Activated CD4-positive, alpha-beta T cell treated with anti-CD3 and anti-CD28 coated beads, Interleukin-2, Interleukin-4, amounts not matched to agents 100 ng/mL and 50 ng/mL, durations not matched to agents 16 hours and 8 hours (primary cell): ENCODE measurements at regions not wholly inside any gene's neighbourhood (a gene's known extent, or its start where the extent isn't known, plus 50 kb on each side); places are given as distances from the start of the nearest gene placed in this dataset.

Source experiments
- DNase-seq: peaks from one replicate; pipeline ENCODE4 v3.0.0-alpha.2; 2020; ENCODE audit warnings: low spot score

GRCh38 chr4:124227981-124228380, 484.6 kb downstream of the ANKRD50 start:
- DNase-seq, result no peak

DNA sequence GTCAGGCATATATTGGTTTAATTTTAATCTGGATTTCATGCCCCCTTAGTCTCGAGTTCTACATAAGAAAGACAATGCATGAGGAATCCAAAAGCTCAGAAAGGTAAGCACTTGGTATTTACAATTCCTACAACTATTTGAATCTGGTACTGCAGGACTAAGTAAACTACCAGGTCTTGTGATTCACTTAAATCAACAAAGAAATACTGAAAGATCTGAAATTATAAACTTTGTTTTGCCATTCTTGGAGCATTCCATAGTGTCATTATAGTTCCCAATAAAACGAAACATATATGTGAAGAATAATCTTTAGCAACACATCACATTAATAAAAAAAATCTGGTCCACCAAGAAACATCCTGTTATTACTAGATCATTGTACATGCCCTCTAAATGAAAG, 482.3 kb downstream of the ANKRD50 start:
- no peak for DNase-seq

GRCh38 chr4:124234771-124235170, 477.8 kb downstream of the ANKRD50 start:
- no peak for DNase-seq

DNA sequence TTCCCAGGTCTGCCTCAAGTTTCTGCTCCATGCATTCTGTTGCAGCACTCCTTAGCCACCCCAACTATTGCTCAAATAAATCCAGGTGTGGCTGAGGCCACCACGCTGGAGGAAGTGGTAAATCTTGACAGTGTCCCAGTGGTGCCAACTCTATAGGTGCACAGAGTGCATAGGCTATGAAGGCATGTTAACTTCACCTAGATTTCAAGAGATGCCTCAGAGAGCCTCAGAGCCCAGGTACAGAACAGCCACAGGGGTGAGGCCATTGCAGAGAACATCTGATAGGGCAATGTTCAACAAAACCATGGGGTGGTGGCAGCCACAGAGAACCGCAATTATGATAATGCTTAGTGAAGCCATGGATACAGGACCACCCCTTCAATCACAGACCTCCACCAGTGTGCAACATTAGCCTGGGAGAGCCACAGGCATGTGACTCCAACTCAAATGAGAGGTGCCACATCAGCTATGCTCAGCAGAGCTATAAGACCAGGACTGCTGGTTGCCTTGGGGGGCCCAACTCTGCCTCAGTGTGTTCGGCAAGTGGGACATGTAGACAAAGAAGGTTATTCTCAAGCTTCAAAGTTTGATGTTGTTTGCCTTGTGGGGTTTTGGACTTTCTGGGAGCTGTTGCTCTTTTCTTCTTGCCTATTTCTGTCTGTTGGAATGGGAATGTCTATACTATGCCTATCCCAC, 468.7 kb downstream of the ANKRD50 start:
- no peak for DNase-seq

- DNase-seq, result no peak
Measured at GRCh38 chr4:124253080-124253479, 459.5 kb downstream of the ANKRD50 start.

GRCh38 chr4:124262211-124263179, 450.0 kb downstream of the ANKRD50 start:
- DNase-seq, result peak; percentile 42

DNA sequence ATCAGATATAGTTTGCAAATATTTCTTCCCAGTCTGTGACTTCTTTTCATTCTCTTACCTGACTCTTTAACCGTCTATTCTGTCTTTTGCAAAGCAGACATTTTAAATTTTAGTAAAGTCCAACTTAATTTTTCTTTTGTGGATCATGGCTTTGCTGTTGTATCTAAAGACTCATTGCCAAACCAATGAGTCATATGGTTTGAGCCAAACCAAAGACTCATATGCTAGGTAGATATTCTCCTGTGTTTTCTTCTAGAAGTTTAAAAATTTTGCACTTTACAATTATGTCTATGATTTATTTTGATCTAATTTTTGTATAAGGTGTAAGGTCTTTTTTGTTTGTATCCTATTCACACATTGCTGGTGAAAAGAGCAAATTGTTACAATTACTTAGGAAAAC, 446.8 kb downstream of the ANKRD50 start:
- DNase-seq, result no peak

- no peak for DNase-seq
Measured at GRCh38 chr4:124266721-124267120, 445.8 kb downstream of the ANKRD50 start.

DNA sequence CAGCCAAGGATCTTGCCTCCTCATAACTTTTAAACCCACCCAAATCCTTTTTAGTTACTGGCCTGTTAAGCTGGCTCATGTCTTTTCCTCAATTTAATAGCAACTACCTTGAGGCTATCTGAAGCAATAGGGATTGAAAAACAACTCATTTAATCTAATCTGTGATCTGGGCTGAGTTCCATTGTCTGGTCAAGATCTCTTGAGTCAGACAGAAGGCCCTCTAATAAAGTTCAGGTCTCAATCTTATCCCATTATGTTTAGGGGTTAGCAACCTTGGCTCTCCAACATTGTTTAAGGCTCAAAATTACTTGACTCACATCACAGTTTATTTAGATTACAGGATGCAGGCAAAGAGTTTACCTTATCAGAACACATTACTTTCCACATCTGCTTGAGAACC, 436.1 kb downstream of the ANKRD50 start:
- no peak for DNase-seq

- DNase-seq, result no peak
Measured at GRCh38 chr4:124277691-124278090, 434.8 kb downstream of the ANKRD50 start.

DNA sequence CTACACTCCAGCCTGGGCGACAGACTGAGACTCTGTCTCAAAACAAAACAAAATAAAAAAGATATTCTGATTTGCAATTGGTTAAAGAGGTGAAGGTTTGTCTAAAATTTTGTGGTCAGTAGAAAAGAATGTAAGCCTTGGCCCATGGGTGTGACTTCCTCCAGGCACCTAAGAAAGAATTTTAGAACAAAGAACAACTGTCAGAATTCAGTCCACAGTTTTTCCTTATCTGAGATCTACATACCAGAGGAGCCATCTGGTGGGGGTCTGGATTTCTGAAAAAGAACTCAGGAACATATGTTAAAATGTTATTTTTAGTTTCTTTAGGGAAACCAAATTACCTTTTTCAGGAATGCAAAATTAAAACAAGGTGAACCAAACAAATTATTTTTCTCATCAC, 434.1 kb downstream of the ANKRD50 start:
- DNase-seq, result no peak

DNA sequence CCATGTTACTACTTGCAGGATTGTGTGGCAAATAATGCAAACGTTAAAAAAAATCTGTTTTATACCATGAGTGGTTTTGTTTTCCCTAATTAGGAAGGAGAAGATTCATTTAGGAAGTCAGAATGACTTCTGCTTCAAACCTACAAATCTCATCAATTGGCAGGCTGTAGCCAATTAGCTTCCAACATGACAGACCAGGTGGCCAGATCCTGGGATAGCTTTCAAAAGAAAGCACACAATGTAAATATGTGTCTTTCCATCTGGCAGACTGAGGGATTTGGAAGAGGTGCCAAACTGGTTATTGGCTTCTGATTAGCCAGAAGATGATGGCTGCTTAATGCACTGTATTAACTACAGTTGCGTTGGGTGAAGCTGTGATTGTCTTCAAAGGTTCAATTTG, 432.8 kb downstream of the ANKRD50 start:
- DNase-seq, result no peak

GRCh38 chr4:124282301-124282898, 430.1 kb downstream of the ANKRD50 start:
- DNase-seq, result no peak

- DNase-seq, result no peak
Measured at GRCh38 chr4:124288706-124289486, 423.6 kb downstream of the ANKRD50 start.

- no peak for DNase-seq
Measured at GRCh38 chr4:124290678-124291077, 421.9 kb downstream of the ANKRD50 start.

DNA sequence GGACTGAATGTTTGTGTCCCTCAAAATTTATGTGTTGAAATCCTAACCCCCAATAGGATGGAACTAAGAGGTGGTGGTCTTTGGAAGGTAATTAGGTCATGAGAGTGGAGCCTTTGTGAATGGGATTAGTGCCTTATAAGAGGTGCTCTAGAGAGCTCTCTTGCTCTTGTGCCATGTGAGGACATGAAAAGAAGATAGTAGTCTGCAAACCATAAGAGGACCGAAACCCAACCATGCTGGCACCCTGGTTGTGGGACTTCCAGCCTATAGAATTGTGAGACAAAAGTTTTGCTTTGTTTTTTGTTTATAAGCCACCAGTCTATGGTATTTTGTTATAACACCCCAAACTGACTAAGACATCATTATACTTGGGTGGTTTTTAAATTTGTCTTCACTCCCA, 417.1 kb downstream of the ANKRD50 start:
- no peak for DNase-seq

GRCh38 chr4:124304941-124305340, 407.6 kb downstream of the ANKRD50 start:
- no peak for DNase-seq

- no peak for DNase-seq
Measured at GRCh38 chr4:124306352-124306751, 406.2 kb downstream of the ANKRD50 start.

DNA sequence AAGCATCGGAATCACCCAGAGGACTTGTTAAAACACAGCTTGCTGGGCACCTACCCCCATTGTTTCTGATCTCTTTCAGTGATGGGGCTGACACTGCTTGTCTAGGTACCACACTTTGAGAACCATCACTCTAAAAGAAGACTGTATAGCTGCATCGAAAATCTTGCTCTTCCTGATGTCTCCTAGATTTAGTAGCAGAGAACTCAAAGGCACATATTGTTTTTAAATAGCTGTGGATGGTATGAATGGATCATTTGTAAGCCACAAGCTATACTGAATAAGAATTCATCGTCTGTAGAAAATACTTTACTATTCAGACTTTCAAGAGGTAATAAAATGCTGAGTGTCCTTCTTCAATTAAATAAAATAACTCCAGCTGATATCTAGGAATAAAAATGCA, 405.4 kb downstream of the ANKRD50 start:
- DNase-seq, result no peak

DNA sequence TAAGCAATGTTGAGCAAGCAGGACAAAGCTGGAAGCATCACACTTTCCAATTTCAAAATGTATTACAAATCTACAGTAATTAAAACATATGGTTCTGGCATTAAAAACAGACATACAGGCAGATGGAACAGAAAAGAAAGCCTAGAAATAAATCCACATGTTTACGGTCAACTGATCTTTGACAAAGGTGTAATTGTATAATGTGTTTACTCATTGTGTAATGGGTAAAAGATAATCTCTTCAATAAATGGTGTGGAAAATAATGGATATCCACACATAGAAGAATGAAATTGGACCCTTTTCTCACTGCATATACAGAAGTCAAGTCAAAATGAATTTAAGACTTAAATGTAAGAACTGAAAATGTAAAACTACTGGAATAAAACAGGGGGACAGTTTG, 394.2 kb downstream of the ANKRD50 start:
- DNase-seq, result no peak

GRCh38 chr4:124321364-124321763, 391.2 kb downstream of the ANKRD50 start:
- DNase-seq, result no peak
